ENCODE measurements at regions not wholly inside any gene's neighbourhood (a gene's known extent, or its start where the extent isn't known, plus 50 kb on each side); places are given as distances from the start of the nearest gene placed in this dataset.
A peak's percentile ranks its signal among the peaks of the same experiment; 100 is the strongest.

- TF ChIP-seq CTCF (conservative IDR thresholded peaks at IDR 0.05; ENCODE audit: low read depth, low read length) = peak; percentile 33
- TF ChIP-seq RAD21 (IDR thresholded peaks at IDR 0.05; ENCODE audit: low read length) = peak; percentile 47
- TF ChIP-seq POLR2A (IDR thresholded peaks at IDR 0.05; ENCODE audit: low read depth, low read length) = no peak
- no peak for TF ChIP-seq CEBPB (IDR thresholded peaks at IDR 0.05; ENCODE audit: low read depth, low read length)
- no peak for TF ChIP-seq MAFK (IDR thresholded peaks at IDR 0.05; ENCODE audit: low read depth, low read length)
- TF ChIP-seq NFE2L2 (IDR thresholded peaks at IDR 0.05; ENCODE audit: low read depth, low read length) = no peak
- TF ChIP-seq USF2 (IDR thresholded peaks at IDR 0.05; ENCODE audit: low read depth, low read length) = no peak
- TF ChIP-seq SMC3 (IDR thresholded peaks at IDR 0.05; ENCODE audit: low read depth, low read length) = peak; percentile 35; the same call in 1 of the 2 replicates
- no peak for TF ChIP-seq RCOR1 (IDR thresholded peaks at IDR 0.05; ENCODE audit: insufficient replicate concordance, low read length)
- no peak for TF ChIP-seq BHLHE40 (IDR thresholded peaks at IDR 0.05; ENCODE audit: low read depth, low read length)
- TF ChIP-seq MXI1 (IDR thresholded peaks at IDR 0.05; ENCODE audit: borderline replicate concordance, low read depth, low read length) = no peak
- TF ChIP-seq RFX5 (IDR thresholded peaks at IDR 0.05; ENCODE audit: low read depth, low read length) = no peak
- TF ChIP-seq MAZ (IDR thresholded peaks at IDR 0.05; ENCODE audit: borderline replicate concordance, low read depth, low read length) = no peak
- no peak for TF ChIP-seq FOS (IDR thresholded peaks at IDR 0.05; ENCODE audit: low read depth, low read length)
Measured at GRCh38 chr20:22974354-22974753, 60.8 kb upstream of the SSTR4 start.
